HepG2 (cell line): ENCODE measurements at regions not wholly inside any gene's neighbourhood (a gene's known extent, or its start where the extent isn't known, plus 50 kb on each side); places are given as distances from the start of the nearest gene placed in this dataset.

ENCODE experiments used
- ATAC-seq: fragments of 200-7000 bp; cut with Tn5 transposase; 3 replicates; pipeline ENCODE4 v1.9.1; 2020; ENCODE audit warnings: mild to moderate bottlenecking, moderate library complexity
- BruUV-seq: library from RNA; stranded (reverse); fragments of 400-500 nt; replicated peaks from 2 replicates; lab custom pipeline; 2021; lab: Mats Ljungman, UMichigan
- CTCF ChIA-PET: fragments of 300-600 bp; formaldehyde crosslinking; extraction: SDS; loops from one replicate; lab custom pipeline; 2021; ENCODE audit warnings: low total read pairs, inconsistent platforms, low intra/inter-chr PET ratio; lab: Yijun Ruan, JAX
- POLR2A ChIA-PET: fragments of 350-600 bp; sonication (Branson Sonifier 250); formaldehyde crosslinking; loops from one replicate; lab custom pipeline; 2020; ENCODE audit warnings: antibody characterized with exemption, inconsistent platforms; lab: Yijun Ruan, JAX
- DNase-seq: peaks from one replicate; pipeline ENCODE4 v3.0.0-alpha.2; 2015; ENCODE audit warnings: low spot score
- FAIRE-seq: peaks from 3 replicates; lab custom pipeline; 2011; peaks lifted over from hg19 to GRCh38; lab: Jason Lieb, UNC
- H2AFZ ChIP-seq: one replicate; pipeline ENCODE4 v1.6.1; 2011; ENCODE audit warnings: low read length, inconsistent platforms
- H3K27ac ChIP-seq: fragments of 300-600 bp; 3 replicates; pipeline ENCODE4 v1.8.0; 2011; ENCODE audit warnings: mixed run types, mild to moderate bottlenecking, mixed read lengths, low read length, inconsistent platforms; ENCODE audit not compliant: insufficient read depth; ENCODE audit errors: extremely low read length
- H3K27me3 ChIP-seq, 2 experiments: fragments of 200-600 bp in 1 of 2; 2 replicates in 1 of 2; 3 replicates in 1 of 2; pipeline versions ENCODE4 v1.6.0 to v1.8.0; 2011; ENCODE audit warnings: low read length in 2 of 2, mild to moderate bottlenecking in 2 of 2, moderate library complexity in 2 of 2, inconsistent platforms in 1 of 2; ENCODE audit not compliant: insufficient read depth in 2 of 2, control insufficient read depth in 1 of 2
- H3K36me3 ChIP-seq, 2 experiments: fragments of 200-600 bp in 1 of 2; replicated peaks in 1 of 2; 2 replicates in 1 of 2; 3 replicates in 1 of 2; pipeline versions ENCODE4 v1.5.1 to v1.8.0; 2011; ENCODE audit warnings: low read length in 2 of 2, inconsistent platforms in 1 of 2; ENCODE audit not compliant: insufficient read depth in 2 of 2, control insufficient read depth in 1 of 2
- H3K4me1 ChIP-seq: 2 replicates; pipeline ENCODE4 v1.5.1; 2012; ENCODE audit warnings: low read length, inconsistent platforms; ENCODE audit not compliant: insufficient read depth
- H3K4me2 ChIP-seq: 2 replicates; pipeline ENCODE4 v1.6.0; 2011; ENCODE audit warnings: low read depth, low read length, inconsistent platforms
- H3K4me3 ChIP-seq, 3 experiments: fragments of 200-600 bp in 1 of 3; sonication (generic), shearing (Covaris generic) in 1 of 3; replicated peaks in 1 of 3; 2 replicates each; pipeline ENCODE4 v1.5.1; 2011 to 2016; ENCODE audit warnings: low read length in 3 of 3, inconsistent platforms in 2 of 3, low read depth in 2 of 3, mild to moderate bottlenecking in 2 of 3, control low read depth in 1 of 3, mixed read lengths in 1 of 3; ENCODE audit not compliant: insufficient read depth in 1 of 3
- H3K79me2 ChIP-seq: one replicate; pipeline ENCODE4 v1.6.1; 2011; ENCODE audit warnings: low read length, inconsistent platforms; ENCODE audit not compliant: insufficient read depth
- H3K9ac ChIP-seq: 2 replicates; pipeline ENCODE4 v1.6.0; 2011; ENCODE audit warnings: mild to moderate bottlenecking, low read depth, low read length, inconsistent platforms; ENCODE audit not compliant: insufficient read depth
- H3K9me3 ChIP-seq: 2 replicates; pipeline ENCODE4 v1.5.1; 2012; ENCODE audit warnings: mild to moderate bottlenecking, low read length
- H4K20me1 ChIP-seq: 2 replicates; pipeline ENCODE4 v1.6.0; 2011; ENCODE audit warnings: inconsistent platforms, mild to moderate bottlenecking, low read length, moderate library complexity; ENCODE audit not compliant: insufficient read depth
- ATF7-NPFF ChIP-seq: sonication (generic); formaldehyde crosslinking; IDR thresholded peaks from 2 replicates; pipeline ENCODE4 v1.8.1; 2023; ENCODE audit warnings: mild to moderate bottlenecking, low read depth, missing genetic modification reagents, moderate library complexity
- CREB1 ChIP-seq, 2 experiments: fragments of 450-650 bp in 1 of 2; IDR thresholded peaks; 2 replicates each; pipeline ENCODE4 v1.6.1; 2016 to 2017; ENCODE audit warnings: control low read depth in 1 of 2, mild to moderate bottlenecking in 1 of 2, missing compliant biosample characterization in 1 of 2, missing genetic modification characterization in 1 of 2
- CSRNP2 ChIP-seq: sonication (generic); formaldehyde crosslinking; conservative IDR thresholded peaks from 2 replicates; pipeline ENCODE4 v1.8.0; 2022; ENCODE audit warnings: low read depth, missing genetic modification reagents
- HNRNPK ChIP-seq: fragments of 200-400 bp; formaldehyde crosslinking; IDR thresholded peaks from 2 replicates; pipeline ENCODE4 v1.6.1; 2018; ENCODE audit warnings: low read length, low read depth, moderate library complexity, mild to moderate bottlenecking; ENCODE audit not compliant: poor library complexity, severe bottlenecking
- NFE2L2 ChIP-seq: fragments of 150-350 bp; IDR thresholded peaks from 2 replicates; pipeline ENCODE4 v1.6.1; 2014; ENCODE audit warnings: low read length
- NR2F6 ChIP-seq, 2 experiments: IDR thresholded peaks; 2 replicates each; pipeline ENCODE4 v1.6.1; 2016; ENCODE audit warnings: antibody characterized with exemption in 1 of 2, mild to moderate bottlenecking in 1 of 2
- SIX1 ChIP-seq: sonication (generic); formaldehyde crosslinking; IDR thresholded peaks from 2 replicates; pipeline ENCODE4 v1.4.0; 2020; ENCODE audit warnings: missing genetic modification reagents, borderline replicate concordance
- SNRNP70 ChIP-seq: fragments of 200-400 bp; formaldehyde crosslinking; IDR thresholded peaks from 2 replicates; pipeline ENCODE4 v1.6.1; 2017; ENCODE audit warnings: mild to moderate bottlenecking, low read depth, low read length, moderate library complexity
- TFE3 ChIP-seq: IDR thresholded peaks from 2 replicates; pipeline ENCODE4 v1.6.1; 2016
- THAP8 ChIP-seq: sonication (generic); formaldehyde crosslinking; IDR thresholded peaks from 2 replicates; pipeline ENCODE4 v1.5.1; 2020; ENCODE audit warnings: missing genetic modification reagents, mild to moderate bottlenecking, borderline replicate concordance
- ZNF512 ChIP-seq: sonication (generic); formaldehyde crosslinking; IDR thresholded peaks from 2 replicates; pipeline ENCODE4 v1.4.0; 2020; ENCODE audit warnings: mild to moderate bottlenecking, missing genetic modification reagents
- ZNF780A ChIP-seq: sonication (generic); formaldehyde crosslinking; IDR thresholded peaks from 2 replicates; pipeline ENCODE4 v1.8.0; 2022; ENCODE audit warnings: mild to moderate bottlenecking, missing genetic modification reagents, moderate library complexity
- WGBS: methylation state at CpG from one replicate; pipeline ENCODE4 v1.1.6; 2017; ENCODE audit warnings: low lambda C conversion rate; 5-methylcytosine and 5-hydroxymethylcytosine counted together
- in situ Hi-C: cut with HindIII; loops from 2 replicates; pipeline ENCODE4 v1.10.0; 2017; ENCODE audit warnings: low pct_unique_long_range_greater_than_20kb; ENCODE audit not compliant: extremely low pct_ligation_motif_present
- intact Hi-C: fragments of 100-400 bp; cut with micrococcal nuclease; formaldehyde crosslinking; loops from one replicate; pipeline ENCODE4 v1.10.0; 2022; ENCODE audit not compliant: unreplicated experiment
- TF ChIP-seq, protein P1 (sequence below): sonication (generic); formaldehyde crosslinking; IDR thresholded peaks from 2 replicates; pipeline ENCODE4 v1.5.0; 2020; ENCODE audit warnings: mild to moderate bottlenecking, low read depth, missing genetic modification reagents, borderline replicate concordance

- no peaks in the 10 kb centered on the region for H4K20me1 ChIP-seq
- no peak overlapping the region for H3K4me2 ChIP-seq
- H3K79me2 ChIP-seq, result no peaks in the 10 kb centered on the region
- no peak for TF ChIP-seq CREB1 (IDR thresholded peaks at IDR 0.05)
- no peak for TF ChIP-seq CREB1 (CRISPR knock-in tag; IDR thresholded peaks at IDR 0.05)
- TF ChIP-seq CSRNP2 (CRISPR knock-in tag), result no peak
- no peak for TF ChIP-seq ZNF512 (CRISPR knock-in tag)
- no peak for TF ChIP-seq HNRNPK
- TF ChIP-seq THAP8 (CRISPR knock-in tag), result no peak
- no peak for TF ChIP-seq SNRNP70
- no peak for TF ChIP-seq TFE3 (CRISPR knock-in tag)
- no peak for TF ChIP-seq ZNF780A (CRISPR knock-in tag)
- TF ChIP-seq NFE2L2, result no peak
- TF ChIP-seq, protein P1, sequence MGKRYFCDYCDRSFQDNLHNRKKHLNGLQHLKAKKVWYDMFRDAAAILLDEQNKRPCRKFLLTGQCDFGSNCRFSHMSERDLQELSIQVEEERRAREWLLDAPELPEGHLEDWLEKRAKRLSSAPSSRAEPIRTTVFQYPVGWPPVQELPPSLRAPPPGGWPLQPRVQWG (CRISPR knock-in tag), result no peak
- no peak for TF ChIP-seq NR2F6 (IDR thresholded peaks at IDR 0.05)
- TF ChIP-seq NR2F6 (CRISPR knock-in tag; IDR thresholded peaks at IDR 0.05), result no peak
- TF ChIP-seq SIX1 (CRISPR knock-in tag), result no peak
- no peak for TF ChIP-seq ATF7-NPFF (CRISPR knock-in tag)
- no peak for ATAC-seq
- peaks cover 16% of the 10 kb centered on the region for H3K9me3 ChIP-seq
- no peak overlapping the region for H3K4me3 ChIP-seq
- in situ Hi-C loops (no loop called here), intact Hi-C loops (no loop called here)
- H3K27me3 ChIP-seq, result no peaks in the 10 kb centered on the region
- no peak for FAIRE-seq
- no peak overlapping the region for H3K9ac ChIP-seq
- 21% methylated on average over 5 of the region's 5 CpGs for WGBS
- no peak for DNase-seq
- no peaks in the 10 kb centered on the region for H3K36me3 ChIP-seq
- BruUV-seq, result no TSS peak
- H3K27ac ChIP-seq, result no peak overlapping the region
- H2AFZ ChIP-seq, result no peak overlapping the region
- ChIA-PET POLR2A (no interaction called here), CTCF (no interaction called here)
- no peaks in the 10 kb centered on the region for H3K4me1 ChIP-seq
These were observed 1339.4 kb downstream of the EFNB2 start for GRCh38 chr13:105196052-105196451.
